Fibroblast of skin of scalp (primary cell): ENCODE measurements at regions not wholly inside any gene's neighbourhood (a gene's known extent, or its start where the extent isn't known, plus 50 kb on each side); places are given as distances from the start of the nearest gene placed in this dataset.
A peak's percentile ranks its signal among the peaks of the same experiment; 100 is the strongest.

ENCODE experiments used
- DNase-seq: peaks from one replicate; pipeline ENCODE4 v3.0.0-alpha.2; 2013

DNA sequence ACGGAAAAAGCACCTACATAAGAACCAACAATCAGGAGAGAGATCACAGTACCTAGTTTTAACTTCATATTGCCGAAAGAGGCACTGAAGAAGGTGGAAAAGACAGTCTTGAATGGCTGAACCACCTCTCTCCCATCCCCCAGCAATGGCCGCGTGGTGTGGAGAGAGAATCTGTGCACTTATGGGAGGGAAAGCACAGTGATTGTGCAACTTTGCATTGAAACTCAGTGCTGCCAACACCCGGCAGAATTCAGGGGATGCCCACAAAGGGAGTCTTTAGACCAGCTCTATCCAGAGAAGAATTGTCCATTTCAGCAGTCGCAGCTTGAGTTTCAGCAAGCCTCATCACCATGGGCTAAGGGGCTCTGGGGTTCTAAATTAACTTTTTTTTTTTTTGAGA, 186.3 kb upstream of the USP25 start:
- DNase-seq: no peak

DNA sequence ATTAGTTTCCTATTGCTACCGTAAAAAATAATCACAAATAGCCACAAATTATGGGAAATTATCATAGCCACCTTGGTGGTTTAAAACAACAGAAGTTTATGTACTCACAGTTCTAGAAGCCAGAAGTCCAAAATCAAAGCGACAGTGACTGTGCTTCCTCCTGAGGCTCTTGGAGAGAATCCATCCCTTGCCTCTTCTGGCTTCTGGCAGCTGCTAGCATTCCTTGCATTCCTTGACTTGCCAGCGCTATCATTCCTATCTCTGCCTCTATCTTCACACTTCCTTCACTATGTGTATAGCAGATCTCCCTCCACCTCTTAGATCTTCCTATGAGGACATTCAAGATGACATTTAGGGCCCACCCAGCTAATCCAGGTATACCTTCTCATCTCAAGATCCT, 180.1 kb upstream of the USP25 start:
- DNase-seq: peak; percentile 62

DNA sequence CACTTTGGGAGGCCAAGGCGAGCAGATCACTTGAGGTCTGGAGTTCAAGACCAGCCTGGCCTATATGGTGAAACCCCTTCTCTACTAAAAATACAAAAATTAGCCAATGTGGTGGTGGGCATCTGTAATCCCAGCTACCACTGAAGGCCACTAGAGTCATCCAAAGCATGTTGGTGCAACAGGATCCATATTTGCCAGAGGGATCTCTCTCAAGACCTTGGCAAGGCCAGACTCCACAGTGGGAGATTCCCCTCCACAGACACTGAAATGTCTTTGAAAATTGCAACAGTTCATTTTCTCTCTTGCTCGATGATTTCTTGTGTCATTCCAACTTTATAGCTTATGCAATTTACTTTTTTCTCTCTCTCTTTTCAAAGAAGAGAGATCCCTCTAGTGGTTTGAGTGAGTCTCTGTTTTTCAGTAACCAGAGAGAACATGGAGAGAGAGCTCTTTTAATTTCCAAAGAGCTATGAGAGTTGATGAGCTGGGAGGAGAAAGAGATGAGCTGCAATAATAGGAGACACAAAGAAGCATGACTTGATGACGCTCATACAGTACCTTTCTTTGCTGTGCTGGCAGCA, 176.8 kb upstream of the USP25 start:
- DNase-seq: peak; percentile 18

DNA sequence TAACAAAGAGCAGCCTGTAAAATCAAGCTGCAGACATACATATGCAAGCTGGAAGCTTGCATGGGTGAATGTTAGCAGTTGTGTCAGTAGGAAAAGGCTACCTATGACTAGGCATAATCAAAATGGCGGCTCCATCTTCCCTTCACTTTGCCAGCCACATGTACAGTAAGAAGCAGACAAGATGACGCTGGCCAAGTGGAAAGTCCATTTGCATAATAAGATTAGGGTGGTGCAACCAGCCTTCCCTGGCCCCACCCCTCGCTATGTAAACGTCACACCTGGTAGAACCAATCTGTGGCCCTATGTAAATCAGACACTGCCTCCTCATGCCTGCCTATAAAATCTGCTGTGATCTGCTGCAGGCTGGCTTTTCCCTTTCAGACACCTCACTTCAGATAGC, 171.9 kb upstream of the USP25 start:
- DNase-seq: no peak

DNA sequence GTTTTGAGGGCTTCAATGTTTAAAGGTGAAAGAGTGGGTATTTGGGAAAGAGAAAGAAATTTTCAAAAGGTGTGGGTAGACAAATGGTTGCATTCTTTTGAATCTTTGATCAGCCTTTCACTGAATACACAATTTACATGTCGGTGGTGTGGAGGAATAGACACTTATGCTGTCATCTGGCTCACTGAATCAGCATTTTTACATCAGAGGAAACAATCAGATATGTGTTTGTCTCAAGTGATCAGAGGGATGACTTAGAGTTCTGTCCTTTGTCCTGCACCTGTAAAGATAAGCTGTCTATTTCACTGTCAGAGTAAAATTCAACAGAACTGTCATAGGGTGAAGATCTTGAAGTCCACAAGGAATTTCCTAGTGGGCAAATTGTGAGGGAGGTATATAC, 170.9 kb upstream of the USP25 start:
- no peak for DNase-seq

DNA sequence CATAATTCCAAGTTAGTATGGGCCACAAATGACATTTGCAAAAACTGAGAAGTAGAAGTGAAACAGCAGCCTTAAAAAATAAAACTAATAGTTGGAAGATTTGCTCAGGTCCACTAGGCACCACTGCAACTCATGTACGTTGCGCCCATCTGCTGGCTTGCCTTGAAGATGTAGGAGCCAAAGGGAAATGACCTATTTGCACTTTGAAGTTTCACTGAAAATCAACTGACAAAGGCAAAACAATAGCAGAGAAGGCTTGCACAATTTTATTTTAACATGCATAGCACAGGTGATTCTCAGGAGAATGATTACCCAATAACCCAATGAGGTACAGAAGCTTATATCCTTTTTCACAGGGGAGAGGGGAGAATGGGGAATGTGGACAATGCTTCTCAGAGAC, 170.1 kb upstream of the USP25 start:
- DNase-seq: no peak

DNA sequence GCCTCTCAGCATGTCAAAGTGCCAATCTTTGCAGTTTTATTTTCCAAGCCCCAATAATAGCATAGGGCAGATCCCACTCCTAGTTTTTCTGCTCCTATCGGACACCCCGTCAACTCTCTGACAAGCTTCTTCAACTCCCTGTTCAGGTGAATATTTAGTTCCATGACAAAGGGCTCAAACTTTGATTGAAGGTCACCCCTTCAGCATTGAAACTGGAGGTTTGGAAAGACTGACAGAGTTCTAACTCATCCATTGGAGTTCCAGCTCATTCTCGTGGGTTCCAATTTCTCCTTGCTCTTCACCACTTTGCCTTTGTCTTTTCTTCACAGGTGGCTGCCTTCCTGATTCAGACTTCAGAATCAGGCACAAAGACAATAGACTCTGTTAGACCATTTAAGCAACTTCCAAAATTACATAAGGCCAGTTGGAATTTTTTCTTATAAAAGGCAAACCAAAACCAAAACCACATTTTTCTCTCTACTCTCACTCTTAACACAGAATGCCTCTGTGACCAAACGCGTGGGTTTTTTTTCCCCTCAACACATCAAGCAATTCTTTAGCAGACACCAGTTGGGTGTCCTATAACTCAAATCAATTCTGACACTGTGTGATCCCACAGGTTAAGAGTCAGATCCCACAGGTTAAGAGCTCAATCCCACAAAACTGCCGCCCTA, 169.3 kb upstream of the USP25 start:
- no peak for DNase-seq

DNA sequence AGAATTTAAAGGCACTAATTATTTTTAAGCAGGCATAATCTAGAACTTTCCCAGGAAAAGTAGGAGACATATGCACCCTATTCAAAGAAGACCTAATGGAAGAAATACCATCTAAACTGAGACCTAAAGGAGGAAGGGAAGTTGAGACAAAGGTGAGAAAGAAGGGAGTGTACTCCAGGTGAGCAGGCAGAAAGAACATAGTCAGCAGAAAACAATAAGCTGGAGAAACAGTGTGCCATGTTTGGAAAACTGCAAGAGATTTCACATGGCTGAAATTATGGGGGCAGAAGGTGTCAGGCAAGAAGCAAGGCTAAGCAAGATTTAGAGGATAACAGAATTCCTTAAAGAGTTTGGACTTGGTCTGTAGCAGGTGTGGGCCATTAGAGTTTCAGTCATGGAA, 167.0 kb upstream of the USP25 start:
- DNase-seq: no peak

DNA sequence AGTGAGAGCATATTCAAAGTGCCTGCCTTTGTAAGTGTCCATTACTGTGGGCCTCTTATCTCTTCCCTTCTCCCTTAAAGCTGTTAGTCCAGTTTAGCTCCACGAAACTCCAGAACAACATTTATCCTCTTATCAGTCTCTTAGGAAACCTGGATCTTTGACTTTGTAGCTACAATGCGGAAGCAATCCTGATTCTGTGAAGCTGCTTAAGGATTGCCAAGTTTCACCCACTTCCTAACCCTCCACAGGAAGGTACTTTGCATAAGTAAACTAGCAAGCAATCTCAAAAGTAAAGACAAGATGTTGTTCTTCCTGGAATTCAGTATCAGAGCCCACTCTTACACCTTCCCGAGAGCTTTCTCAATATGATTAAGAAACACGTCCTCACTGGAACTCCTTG, 164.9 kb upstream of the USP25 start:
- DNase-seq: no peak

DNA sequence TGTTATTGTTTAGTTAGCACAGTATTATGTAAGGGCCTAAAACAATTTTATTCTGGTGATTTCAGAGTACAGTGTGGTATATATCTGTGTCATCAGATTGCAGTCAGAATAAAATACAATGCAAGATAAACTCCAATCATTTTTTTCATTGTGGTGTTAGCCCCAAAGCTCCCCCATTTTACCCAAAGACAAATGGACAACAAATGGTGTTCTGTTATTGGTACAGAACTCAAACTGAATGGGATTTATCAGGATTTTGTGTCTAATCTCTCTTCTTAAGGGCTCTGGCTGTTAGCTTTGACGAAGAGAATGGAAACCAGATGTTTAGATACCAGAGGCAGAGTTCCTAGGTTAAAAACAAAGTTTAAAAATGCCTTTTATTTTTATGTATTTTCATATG, 163.1 kb upstream of the USP25 start:
- DNase-seq: no peak

DNA sequence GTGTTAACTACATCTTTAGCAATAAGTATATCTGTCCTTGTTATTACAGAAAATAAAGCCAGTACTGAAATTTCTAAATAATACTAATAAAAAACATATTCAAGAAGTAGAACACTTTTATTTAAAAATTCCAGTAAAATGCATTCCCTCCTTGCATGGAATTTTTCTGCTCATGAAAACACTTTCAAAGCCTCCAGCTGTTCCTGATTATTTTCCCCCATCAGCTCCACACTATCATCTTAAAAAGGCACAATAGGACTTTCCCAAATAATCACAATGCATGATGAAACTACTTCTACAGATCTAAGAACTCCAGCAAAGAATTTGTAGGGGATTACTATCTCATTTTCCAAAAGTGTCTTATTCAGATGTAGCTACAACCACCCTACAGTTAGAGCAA, 162.6 kb upstream of the USP25 start:
- peak; percentile 8 for DNase-seq

DNA sequence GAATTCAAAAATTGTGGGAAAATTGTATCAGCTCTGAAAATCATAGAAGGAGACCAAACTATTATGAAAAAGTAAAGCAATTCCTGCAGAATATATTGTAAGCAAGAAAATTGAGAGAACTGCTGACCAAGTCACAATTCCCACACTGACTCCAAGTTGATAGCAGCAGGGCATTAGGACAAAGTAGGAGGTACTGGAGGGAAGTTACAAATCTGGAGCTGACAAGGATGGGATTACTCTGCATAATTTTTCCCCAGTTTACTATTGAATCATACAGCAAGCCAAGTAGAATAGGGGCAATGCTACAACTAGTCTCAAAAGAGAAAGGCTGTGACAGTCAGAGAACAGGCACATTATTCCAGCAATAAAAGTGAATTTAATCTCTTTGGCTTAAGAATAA, 161.3 kb upstream of the USP25 start:
- no peak for DNase-seq

DNA sequence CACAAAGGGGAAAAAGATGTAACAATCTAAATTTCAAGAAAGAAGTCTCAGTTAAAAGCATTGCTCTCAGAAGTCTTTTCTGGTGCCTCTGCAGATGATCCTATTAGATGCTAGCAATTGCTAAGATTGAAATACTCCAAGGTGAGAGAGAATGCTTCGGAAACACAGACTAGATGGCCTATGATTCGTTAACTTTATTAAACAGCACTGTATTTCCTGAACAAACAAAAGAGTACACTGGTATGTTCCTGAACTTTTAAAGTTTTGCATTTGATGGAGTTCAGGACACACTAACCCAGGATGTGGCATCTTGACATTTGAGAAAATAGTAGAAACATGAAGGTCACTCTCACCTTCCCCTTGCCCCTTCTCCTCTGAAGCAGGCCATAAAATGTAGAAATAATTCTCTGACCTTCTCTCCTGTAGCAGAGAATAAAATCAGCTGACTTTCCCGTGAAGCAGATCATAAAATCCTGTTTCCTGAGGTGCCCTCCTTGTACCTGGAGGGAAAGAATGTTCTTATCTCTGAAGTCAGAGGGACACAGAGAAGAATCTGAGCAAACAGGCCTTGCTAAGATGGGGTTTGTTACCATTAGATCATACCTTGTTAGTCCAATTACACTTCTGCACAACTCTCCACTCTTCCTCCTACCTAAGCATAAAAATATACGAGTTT, 142.9 kb upstream of the USP25 start:
- DNase-seq: no peak

DNA sequence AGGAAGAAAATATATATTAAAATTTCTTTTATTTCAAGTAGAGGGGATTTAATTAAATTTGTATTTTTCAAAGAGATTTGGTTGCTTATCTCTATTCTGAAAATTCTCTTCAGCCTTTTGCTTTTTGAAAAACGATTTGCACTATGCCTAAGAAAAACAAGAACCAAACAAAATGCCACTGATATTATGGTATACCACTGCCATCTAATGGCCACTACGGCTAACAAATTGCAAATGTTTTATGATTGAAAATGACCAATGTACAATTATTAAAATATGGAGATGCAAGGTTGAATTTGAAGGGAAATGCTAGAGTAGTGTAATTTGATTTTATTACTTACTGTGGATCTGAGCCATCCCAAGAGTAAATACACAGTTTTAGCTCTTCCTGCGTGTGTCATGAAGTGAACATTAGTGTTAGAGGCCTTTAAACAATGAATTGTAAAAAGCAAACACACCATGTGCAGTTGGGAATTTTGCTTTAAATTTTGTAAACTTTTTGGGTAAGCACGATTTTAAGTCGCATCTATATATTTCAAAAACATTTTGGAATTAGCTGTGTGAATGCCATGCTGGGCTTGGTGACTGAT, 137.4 kb upstream of the USP25 start:
- DNase-seq: peak; percentile 57

DNA sequence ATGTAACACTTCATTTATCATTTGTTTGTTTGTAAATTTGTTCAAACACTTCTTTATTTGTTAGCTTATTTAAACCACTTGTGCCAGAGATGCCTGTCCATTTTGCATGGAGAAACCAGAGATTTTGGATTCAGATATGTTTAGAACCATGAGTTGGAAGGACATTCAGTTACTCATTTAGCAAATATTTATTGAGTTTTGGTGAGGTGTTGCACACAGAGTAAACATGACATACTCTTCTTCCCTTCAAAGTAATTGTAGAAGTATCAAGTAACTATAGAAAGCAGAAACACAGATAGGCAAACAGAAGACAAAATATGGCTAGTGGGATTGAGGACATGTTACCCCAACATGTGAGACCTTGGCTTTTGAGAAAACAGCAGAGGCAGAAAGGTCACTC, 136.8 kb upstream of the USP25 start:
- no peak for DNase-seq

DNA sequence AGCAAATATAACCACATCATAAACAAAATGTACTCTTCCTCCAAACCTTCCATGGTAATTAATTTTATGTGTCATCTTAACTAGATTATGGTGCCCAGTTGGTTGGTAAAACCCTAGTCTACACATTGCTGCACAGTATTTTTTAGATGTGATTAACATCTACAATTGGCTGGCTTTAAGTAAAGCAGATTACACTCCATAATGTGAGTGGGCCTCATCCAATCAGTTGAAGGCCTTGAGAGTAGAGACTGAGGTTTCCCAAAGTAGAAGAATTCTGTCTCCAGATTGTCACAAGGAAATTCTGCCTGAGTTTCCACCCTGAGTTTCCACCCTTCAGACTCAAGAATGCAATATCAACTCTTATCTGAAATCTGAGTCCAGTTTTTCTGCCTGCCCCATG, 128.4 kb upstream of the USP25 start:
- no peak for DNase-seq

DNA sequence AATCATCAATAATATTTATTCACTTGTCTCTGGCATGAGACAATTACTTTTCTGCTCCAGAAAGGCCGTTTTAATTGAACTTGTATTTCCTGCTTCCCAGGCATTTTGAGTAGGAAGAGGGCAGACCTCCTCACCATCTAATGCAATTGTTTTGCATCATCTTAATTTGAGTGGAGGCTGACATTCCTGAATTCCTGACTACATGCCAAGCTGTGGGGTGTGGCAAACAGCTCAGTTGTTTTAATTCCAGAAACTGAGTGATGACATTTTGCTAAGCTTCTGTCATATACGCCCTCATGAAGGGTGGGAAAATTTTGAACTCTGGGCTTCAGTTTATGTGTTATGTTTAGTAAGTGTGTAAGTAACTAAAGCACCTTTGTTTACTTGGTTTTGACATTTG, 125.4 kb upstream of the USP25 start:
- peak; percentile 95 for DNase-seq

DNA sequence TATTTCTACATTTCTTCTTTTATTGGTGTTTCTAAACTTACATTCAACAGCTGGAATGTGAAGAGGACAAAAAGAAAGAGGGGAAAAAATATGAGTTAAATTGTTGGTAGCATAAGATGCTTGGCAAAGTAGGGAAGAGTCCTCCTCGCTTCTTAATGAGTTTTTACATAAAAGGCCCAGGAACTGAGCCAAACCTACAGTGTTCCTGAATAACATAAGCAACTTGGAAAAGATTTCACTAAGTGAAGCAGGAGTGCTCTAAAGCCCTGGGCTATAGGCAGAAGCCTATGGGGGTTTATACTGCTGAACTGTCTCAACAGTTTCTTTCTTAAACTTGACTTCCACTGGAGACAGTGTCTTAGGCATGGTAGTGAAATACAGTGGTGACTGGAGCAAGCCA, 115.0 kb upstream of the USP25 start:
- DNase-seq: no peak

DNA sequence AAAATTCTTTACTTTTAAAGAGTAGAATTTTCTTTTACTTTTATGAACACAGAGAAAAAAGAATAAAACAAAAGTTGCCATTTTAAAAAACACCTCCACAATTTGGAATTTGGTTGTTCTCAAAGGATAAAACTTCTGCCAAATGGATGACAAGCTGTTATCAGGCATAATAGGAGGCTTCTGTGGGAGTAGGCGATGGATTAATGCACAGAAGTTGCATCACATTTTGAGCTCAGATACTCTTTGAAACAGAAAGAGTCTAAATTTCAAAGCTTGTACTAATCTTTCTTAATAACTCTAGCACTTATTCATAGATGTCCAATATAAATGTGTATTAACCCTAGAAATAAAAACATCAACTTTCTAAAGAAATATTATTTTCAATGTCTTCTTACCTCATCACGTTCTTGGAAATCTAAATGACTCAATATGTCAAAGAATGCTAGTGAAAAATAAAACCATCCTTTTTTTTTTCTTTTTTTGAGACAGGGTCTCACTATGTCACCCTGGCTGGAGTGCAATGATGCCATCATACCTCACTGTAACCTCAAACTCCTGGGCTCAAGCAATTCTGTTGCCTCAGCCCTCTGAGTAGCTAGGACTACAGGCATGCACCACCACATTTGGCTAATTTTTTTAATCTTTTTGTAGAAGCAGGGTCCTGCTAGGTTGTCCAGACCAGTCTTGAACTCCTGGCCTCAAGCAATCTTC, 112.8 kb upstream of the USP25 start:
- DNase-seq: peak; percentile 72

DNA sequence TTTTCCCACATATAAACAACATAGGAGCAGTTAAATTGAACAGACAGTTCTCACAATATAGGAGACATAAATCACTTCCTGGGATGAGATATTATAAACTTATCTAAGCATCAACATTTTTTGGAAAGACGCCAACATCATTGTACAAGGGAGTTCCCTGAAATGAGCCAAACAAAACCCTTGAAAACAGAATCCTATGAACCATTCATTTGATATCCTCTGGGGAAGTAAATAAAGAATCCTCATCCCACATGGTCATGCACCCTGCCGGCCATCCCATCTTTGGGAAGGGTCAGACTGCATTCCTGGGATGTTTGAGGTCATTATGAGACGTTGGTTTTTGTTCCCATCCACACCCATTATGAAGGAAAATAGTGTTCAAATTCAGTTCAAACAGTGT, 111.8 kb upstream of the USP25 start:
- DNase-seq: peak; percentile 93

DNA sequence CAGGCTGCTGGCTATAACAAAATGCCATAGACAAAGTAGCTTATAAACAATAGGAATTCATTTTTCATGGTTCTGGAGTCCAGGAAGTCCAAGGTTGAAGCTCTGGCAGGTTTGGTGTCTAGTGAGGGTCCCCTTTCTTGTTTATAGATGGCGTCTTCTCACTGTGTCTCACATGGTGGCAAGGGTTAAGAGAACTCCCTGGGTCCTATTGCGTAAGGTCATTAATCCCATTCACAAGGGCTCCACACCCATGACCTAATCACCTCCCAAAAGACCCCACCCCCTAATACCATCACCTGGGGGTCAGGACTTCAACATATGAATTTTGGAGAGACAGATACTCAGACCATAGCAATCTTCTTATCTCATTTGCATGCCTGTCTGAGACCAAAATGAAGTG, 108.9 kb upstream of the USP25 start:
- no peak for DNase-seq

DNA sequence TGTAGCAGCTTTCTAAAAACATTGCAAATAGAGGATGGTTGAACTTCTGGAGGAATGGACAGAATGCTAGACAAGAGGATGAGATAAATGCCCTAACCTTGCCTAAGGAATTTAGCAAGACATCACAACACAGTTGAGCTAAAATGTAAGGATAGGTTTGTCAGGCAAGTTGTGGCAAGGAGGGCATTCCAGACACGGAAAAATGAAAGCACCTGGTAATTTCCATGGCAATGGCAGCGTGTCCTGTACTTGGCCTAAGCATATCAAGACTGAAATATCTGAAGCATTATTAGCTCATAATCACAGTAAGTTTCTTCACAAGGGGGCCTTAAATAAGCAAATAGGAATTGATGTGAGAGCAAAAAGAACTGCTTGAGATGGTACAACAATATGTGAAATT, 105.1 kb upstream of the USP25 start:
- DNase-seq: no peak

DNA sequence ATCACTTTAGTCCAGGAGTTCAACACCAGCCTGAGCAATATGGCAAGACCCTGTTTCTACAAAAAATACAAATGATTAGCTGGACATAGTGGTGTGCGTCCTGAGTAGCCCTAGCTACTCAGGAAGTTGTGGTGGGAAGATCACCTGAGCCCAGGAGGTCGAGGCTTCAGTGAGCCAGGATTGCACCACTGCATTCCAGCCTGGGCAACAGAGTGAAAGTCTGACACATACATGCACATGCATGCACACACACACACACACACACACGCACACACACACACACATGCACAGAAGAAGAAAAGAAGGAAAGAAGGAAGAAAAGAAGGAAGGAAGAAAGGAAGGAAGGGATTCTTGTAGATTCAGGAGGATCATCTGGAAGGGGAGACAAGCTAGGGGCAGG, 104.4 kb upstream of the USP25 start:
- no peak for DNase-seq
